ENCODE measurements at regions not wholly inside any gene's neighbourhood (a gene's known extent, or its start where the extent isn't known, plus 50 kb on each side); places are given as distances from the start of the nearest gene placed in this dataset.

DNA sequence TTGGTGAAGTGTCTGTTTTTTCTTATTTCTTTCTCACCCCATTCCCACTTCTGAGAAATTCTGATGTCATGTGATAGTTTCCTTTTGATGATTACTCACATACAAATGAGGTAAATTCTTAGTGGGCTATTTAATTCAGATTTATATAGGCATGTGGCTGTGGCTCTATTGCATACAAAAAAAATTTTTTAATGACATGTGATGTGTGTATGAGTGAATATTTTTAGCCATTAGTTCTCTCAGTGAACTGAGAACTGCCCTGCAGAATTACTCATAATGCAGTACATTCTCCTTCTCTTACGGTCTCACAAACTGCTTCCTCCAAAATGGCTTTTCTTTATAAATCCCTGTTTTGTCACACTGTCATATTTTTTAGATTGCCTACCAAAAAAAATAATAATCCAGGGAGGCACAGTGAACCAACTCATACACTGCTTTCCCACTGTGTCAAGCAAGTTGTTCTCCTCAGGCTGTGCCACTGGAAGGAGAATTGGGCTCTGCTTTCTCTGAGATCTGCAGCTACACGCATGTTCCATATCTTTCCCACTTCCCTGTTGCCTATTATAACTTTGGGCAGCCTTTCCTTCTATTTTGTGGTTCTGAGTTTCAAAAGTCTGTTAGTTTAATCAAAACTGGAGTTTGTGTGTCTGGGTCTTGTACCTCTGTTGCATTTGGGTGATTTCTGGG is 415.7 kb upstream of the THBS1 start:
- DNase-seq = no peak

DNA sequence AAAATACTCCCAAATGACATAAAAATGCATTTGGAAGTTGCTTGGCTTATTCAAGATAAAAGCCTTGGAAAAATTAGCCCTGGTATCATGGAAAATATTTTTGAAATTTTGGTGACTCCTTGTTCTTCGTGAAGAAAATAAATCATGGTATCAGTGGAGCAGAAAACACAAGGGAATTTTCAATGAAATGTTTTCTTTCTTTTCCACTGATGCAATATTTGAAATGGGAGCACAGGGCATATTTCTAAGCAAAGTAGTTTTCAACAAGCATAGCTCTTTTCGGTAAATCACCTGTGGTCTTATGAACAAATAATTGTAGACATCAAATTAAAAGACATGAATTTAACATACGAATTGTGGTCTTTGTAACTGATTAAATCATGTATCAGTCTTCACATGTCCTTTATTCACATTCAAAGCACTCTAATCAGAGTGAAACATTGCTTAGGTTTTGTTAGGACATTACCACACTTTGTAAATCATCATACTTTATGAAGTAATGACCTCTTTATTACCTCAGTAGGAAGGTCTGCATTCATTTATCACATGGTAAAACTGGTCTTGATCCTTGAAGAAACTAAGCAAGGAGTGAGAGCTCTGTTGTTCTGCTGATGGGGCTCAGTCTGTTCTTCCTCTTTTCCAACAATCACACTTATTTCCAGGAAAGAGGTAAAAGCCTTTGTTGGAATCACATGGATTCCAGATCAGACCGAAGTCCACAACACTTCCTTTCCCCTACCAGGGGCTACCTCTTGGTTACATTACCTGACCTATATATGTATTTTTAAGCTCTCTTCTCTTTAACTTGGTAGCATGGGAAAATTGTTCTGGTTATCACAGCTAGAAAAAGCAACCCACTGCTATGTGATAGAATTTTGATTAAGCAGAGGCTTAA is 413.5 kb upstream of the THBS1 start:
- no peak for DNase-seq

DNA sequence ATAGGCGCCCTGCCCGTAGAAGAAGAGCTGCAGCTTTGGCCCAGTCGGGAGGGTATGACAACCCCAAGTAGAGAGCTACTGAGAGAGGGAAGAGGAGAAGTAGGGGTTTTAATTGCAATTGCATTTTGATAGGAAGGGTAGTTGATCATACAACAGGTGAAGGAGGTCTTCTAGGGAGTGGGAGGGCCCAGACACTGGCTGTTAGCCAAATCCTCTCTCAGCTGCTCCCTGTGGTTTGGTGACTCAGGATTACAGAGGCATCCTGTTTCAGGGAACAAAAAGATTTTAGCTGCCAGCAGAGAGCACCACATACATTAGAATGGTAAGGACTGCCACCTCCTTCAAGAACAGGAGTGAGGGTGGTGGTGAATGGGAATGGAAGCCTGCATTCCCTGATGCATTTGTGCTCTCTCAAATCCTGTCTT is 408.9 kb upstream of the THBS1 start:
- DNase-seq = peak; percentile 21

DNA sequence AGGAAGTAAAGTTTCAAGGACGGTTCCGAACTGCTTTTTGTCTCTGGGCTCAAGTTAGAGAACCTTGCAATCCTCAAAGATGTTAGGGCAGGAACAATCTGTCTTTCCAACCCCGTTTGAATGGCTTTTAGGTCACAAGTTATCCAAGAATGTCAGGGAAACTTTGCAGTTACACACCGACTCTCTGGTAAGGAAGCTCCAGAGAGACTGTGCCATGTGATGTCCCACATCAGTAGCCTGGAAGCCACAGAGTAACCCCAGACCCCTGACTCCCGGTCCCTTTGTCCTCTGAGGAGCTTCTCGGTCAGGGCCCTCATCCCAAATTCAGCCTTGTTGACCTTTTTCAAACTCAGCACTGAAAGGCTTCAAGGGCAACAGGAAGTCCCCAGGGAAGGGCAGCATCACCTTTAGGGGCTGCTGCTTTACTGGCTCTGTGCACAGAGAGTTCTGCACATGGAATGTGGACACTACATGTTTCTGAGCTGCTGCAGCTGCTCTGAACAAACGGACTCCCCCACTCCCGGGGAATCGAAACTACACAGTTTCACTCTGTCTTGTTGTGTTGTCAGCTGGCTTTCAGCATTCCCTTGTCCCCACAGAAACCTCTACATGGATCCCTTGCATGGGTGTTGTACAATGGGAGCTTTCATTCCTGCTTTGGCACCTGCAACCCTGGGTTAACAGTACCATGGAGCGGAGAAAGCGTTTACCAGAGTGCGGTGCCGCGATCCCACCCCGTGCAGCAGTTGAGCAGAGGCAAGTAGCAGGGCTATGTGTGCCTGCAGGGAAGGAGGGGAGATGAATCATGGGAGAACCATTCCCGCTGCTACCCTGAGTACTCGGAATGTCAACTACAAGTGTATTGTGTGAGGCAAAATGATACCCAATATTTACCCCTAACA is 408.2 kb upstream of the THBS1 start:
- DNase-seq = no peak

GRCh38 chr15:39173426-39173825 is 407.5 kb upstream of the THBS1 start:
- no peak for DNase-seq

DNA sequence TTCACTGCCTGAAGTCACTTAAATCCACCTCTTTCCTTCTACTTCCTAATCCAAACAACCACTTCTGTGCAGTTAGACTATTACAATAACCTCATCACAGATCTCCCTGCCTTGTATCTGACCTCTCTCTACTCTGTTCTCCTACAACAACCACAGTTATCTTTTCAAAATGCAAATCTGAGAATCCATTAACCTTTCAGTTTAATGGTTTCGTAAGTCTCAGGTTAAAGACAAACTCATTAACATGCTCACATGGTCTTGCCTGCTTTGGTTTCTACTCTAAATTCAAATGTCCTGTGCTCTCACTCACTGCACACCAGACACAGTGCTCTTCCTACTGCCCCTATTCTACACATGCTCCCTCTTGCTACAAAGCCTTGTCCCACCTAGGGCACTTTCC is 406.5 kb upstream of the THBS1 start:
- DNase-seq = no peak

DNA sequence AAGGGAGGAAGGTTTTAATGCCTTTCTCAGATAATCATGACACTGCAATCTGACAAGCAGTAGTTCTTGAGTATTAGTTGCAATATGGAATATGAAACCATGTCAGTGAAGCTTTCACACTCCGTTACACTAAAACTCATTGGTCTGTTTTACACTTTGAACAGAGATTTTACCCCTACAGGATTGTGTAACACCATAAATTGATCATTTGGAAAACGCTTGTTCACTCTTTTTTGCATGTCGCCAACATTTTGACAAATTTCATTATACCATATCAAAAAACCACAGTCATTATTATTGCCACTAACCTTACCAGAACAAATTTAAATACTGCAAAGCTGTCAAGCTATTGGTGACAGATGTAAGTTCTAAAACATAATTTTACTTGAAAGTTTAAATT is 404.8 kb upstream of the THBS1 start:
- DNase-seq = no peak

- no peak for DNase-seq
Measured at GRCh38 chr15:39177561-39177960, 403.3 kb upstream of the THBS1 start.

GRCh38 chr15:39180030-39180429 is 400.8 kb upstream of the THBS1 start:
- no peak for DNase-seq

DNA sequence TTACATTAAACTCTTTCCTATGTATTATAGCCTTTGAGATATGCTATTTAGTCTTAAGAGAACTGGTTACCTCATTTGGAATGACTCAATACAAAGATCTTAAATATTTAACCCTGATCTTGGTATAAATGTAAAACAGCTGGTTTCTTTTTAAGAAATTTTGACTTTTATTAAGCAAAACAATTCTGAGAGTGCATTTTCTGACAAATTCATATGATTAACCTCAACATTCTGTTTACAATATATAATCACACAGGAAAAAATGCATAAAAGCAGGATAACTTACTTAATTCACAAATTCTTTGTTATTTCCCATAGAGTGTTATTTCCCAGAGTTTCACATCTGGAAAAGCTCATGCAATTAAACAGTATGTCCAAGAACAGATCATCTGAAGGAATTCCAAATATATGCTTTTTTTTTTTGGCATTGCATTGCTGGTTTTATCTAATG is 400.4 kb upstream of the THBS1 start:
- no peak for DNase-seq

GRCh38 chr15:39181056-39181747 is 399.7 kb upstream of the THBS1 start:
- no peak for DNase-seq

DNA sequence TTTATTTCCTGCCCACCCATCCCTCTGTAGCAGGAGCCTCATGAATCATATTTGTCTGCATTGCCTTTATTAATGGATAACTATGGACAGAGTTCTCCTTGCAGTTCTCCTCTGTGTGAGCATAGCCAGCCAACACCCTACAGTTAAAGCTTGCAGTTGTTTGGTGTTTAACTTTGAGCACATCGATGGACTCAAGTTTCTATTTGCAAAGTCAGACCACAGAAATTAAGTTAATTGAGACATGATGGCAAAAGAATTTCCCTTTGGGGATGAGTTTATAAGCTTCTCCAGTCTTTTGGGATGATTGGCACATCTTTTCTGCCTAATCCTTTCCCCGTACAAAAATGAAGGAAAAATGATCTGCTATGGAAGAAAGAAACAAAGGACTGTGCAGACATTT is 398.9 kb upstream of the THBS1 start:
- DNase-seq = no peak

DNA sequence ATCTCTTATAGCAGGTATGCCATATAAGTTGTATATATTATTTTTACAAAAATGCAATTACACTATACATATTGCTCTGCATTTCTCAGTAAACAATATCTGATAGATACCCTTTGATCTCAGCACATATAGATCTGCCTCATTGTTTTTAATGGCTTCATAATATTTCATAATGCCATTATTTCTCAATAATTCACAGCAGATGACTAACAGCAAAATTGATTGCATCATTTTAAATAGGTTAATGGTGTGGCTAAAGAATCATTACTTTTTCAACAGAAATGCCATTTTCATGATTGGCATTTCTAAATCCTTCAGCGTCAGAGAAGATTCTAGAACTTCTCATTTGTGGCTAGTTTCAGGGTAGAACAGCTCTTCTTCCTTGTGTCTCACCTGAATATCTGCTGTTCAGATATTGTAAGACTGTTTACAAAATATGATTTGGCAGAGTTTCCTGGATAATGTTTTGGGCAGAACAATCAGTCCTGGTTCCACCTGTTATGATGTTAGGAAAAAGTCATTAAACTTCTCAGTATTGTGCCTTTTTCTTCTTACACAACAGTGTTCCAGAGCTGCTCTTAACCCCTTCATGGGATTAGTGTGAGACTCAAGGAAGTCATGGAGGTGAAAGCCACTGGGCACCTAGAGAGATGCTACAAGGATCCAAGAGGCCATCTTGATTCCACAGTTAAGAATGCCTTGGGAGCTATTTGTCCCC is 397.6 kb upstream of the THBS1 start:
- DNase-seq = no peak

GRCh38 chr15:39184701-39185390 is 396.0 kb upstream of the THBS1 start:
- no peak for DNase-seq

DNA sequence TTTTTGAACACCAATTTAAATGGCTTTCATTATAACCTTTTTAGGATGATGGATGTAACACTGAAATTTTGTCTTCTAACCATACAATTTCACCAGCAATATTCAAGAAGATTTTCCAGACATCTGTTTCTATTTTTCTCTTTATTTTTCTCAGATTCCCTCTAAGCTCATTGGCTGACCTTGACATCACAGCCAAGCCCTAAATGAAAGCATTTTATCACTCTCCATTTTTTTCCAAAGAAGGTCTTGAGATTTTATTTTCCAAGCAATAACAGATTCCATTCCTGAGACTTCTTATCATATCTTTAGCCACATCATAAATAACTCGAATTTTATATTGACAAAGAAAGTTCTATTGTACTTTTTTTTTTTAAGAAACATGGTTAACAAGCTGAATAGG is 392.6 kb upstream of the THBS1 start:
- no peak for DNase-seq

DNA sequence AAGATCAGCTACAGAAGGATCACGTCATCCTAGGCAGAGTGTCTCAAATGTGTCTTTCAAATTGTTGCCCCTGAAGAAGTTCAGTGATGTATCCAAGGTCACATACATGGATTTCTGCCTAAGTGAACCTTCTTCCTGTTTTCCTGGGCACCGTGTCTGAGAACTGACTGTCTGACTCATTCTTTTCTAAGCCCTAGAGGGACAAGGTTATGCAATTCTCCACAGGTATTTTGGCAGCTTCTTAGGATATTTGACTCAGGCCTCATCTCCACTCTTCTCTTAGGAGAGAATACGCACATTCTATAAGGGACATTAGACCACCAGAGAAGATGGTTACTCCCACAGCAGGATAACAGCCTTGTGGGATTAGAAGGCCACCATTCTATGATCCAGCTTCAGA is 391.9 kb upstream of the THBS1 start:
- no peak for DNase-seq

DNA sequence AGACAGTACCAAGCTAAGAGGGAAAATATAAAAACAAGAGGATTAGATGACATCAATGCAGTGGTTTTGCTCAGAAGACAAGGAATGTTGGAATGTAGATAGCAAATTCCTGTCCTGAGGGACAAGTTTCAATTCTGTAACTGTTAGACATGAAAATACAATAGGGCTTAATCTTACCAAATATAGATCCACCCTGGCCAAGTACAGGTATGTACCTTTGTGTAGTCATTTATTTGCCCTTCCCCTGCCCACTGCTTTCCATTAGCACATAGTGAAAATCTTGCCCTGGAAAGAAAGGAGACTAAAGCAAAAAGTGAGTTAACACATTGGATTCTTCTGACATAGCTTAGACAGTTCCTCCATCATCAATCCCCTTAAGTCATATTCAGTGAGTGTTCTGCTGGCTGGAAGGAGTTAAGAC is 389.0 kb upstream of the THBS1 start:
- DNase-seq = no peak

GRCh38 chr15:39192351-39192750 is 388.5 kb upstream of the THBS1 start:
- DNase-seq = no peak

DNA sequence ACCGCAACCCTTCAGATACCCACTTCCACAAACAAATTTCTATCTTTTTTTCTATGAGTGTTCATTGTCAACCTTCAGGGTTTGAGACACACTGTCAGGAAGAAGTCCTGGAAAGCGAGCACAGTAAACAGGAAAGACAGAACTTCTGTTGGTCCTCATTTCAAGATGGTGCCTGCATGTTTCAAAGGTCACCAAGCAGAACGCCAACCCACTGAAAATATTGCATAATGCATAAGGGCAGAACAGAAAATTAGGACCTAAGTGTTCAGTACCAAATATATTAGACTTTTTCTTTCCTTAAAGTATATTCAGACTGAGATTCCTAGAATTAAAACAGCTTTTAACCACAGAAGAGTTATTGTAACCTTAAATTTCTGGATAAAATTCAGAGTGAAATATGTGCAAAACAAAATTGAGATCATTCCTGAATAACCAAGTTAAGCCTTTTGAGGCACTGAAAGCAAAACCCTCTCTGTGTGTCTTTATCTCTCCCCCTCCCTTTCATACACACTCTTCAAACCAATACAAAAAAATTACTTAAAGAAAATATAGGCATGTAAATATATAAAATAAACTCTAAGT is 387.8 kb upstream of the THBS1 start:
- no peak for DNase-seq

GRCh38 chr15:39193611-39194010 is 387.3 kb upstream of the THBS1 start:
- DNase-seq = no peak
